ENCODE measurements at regions not wholly inside any gene's neighbourhood (a gene's known extent, or its start where the extent isn't known, plus 50 kb on each side); places are given as distances from the start of the nearest gene placed in this dataset.

GRCh38 chr22:27260087-27260698 is 541.4 kb downstream of the MN1 start:
- TF ChIP-seq POLR2A (IDR thresholded peaks at IDR 0.05) (no peak), CTCF (IDR thresholded peaks at IDR 0.05) (no peak)
